ENCODE measurements at regions not wholly inside any gene's neighbourhood (a gene's known extent, or its start where the extent isn't known, plus 50 kb on each side); places are given as distances from the start of the nearest gene placed in this dataset.

DNA sequence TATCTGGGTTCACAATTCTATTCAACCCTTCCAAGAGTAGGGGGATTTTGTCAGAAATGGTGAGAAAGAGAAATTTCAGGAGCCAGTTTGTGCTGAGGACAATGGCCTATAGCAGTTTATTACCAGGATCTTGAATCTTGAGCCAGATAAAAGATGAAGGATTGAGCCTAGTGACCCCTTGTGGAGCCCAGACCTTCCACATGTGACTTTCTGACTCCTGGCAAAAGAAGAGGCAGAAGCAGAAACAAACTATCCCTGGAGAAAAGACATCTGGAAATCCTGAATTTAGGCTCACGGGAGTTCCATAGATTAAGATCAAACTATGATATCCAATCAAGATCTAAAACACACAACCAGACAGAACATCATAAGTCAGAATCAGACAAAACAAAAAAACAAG lies 60.9 kb upstream of the CHRM2 start:
- TF ChIP-seq, protein P1, sequence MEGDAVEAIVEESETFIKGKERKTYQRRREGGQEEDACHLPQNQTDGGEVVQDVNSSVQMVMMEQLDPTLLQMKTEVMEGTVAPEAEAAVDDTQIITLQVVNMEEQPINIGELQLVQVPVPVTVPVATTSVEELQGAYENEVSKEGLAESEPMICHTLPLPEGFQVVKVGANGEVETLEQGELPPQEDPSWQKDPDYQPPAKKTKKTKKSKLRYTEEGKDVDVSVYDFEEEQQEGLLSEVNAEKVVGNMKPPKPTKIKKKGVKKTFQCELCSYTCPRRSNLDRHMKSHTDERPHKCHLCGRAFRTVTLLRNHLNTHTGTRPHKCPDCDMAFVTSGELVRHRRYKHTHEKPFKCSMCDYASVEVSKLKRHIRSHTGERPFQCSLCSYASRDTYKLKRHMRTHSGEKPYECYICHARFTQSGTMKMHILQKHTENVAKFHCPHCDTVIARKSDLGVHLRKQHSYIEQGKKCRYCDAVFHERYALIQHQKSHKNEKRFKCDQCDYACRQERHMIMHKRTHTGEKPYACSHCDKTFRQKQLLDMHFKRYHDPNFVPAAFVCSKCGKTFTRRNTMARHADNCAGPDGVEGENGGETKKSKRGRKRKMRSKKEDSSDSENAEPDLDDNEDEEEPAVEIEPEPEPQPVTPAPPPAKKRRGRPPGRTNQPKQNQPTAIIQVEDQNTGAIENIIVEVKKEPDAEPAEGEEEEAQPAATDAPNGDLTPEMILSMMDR (IDR thresholded peaks at IDR 0.05; ENCODE audit: partially characterized antibody, unreplicated experiment), result no peak
- Mint-ChIP-seq H3K9me3 (ENCODE audit: unreplicated experiment) (no peaks in the 10 kb centered on the region), H3K4me3 (ENCODE audit: unreplicated experiment) (no peak overlapping the region), H3K4me1 (ENCODE audit: low read depth, unreplicated experiment) (no peaks in the 10 kb centered on the region), H3K27me3 (ENCODE audit: unreplicated experiment) (peaks cover 2% of the 10 kb centered on the region), H3K27ac (ENCODE audit: unreplicated experiment) (no peak overlapping the region), H3K36me3 (ENCODE audit: unreplicated experiment) (peaks cover 9% of the 10 kb centered on the region)
- no peak for DNase-seq

DNA sequence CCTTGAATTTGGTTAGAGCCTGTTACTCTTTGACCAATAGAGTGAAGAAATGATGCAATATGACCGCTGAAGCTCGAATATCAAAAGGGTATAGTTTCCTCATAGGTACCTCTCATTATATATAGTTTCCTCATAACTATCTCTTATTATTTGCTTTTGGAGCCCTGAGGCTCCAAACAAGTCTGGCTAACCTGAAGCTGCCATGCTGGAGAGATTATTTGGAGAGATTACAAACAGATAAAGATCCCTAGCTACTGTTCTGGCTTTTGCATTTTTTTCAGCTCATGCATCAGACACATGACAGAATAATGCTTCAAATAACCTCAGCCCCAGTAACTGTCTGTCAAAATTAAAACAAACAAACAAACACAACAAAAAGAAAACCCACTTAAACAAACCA lies 65.4 kb upstream of the CHRM2 start:
- Mint-ChIP-seq H3K4me3 (ENCODE audit: unreplicated experiment) (no peak overlapping the region), H3K36me3 (ENCODE audit: unreplicated experiment) (no peaks in the 10 kb centered on the region), H3K4me1 (ENCODE audit: low read depth, unreplicated experiment) (no peaks in the 10 kb centered on the region), H3K9me3 (ENCODE audit: unreplicated experiment) (no peaks in the 10 kb centered on the region), H3K27me3 (ENCODE audit: unreplicated experiment) (no peaks in the 10 kb centered on the region), H3K27ac (ENCODE audit: unreplicated experiment) (no peak overlapping the region)
- TF ChIP-seq, protein P1 (IDR thresholded peaks at IDR 0.05; ENCODE audit: partially characterized antibody, unreplicated experiment), result no peak
- DNase-seq, result no peak

DNA sequence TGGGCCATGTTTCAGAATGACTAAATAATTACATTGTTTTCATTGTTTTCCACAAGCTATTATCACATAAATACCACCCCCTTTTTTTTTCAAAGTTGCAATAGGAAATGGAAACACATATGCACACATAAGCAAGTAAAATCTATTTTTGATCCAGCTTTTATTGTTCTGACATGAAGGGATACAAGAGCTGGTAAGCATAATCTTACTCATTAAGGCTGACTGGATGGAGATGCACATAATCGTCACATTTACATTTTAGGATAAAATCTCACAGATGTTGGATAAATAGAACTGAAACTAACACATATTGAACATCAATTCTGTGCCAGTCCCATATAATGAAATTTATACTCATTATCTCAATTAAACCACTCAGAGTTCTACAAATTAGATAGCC lies 84.5 kb upstream of the CHRM2 start:
- Mint-ChIP-seq H3K4me3 (ENCODE audit: unreplicated experiment) (no peak overlapping the region), H3K36me3 (ENCODE audit: unreplicated experiment) (no peaks in the 10 kb centered on the region), H3K9me3 (ENCODE audit: unreplicated experiment) (peaks cover 2% of the 10 kb centered on the region), H3K4me1 (ENCODE audit: low read depth, unreplicated experiment) (no peaks in the 10 kb centered on the region), H3K27me3 (ENCODE audit: unreplicated experiment) (peaks cover 2% of the 10 kb centered on the region), H3K27ac (ENCODE audit: unreplicated experiment) (no peak overlapping the region)
- TF ChIP-seq, protein P1 (IDR thresholded peaks at IDR 0.05; ENCODE audit: partially characterized antibody, unreplicated experiment), result no peak
- no peak for DNase-seq

DNA sequence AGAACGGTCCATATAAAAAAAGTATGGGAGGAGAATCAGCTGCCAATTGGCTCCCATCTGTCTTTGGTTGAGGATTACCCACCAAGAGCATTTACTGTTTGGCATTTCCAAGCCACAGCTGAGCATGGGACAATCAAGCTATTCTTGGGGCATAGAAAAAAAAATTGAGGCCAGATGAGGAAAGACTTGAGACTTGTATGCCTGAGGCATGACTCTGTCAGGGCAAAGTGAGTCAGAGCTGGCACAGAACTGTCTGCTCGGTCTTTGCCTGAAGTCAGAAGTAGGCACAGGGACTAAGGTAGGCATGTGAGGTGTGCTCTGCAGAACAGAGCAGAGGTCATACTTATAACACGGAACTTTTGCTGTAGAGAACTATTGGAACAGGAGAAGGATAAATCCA lies 126.5 kb upstream of the CHRM2 start:
- no peak overlapping the region for H3K27ac Mint-ChIP-seq (ENCODE audit: unreplicated experiment)
- H3K27me3 Mint-ChIP-seq (ENCODE audit: unreplicated experiment), result peaks cover 1% of the 10 kb centered on the region
- H3K4me3 Mint-ChIP-seq (ENCODE audit: unreplicated experiment), result no peak overlapping the region
- peaks cover 2% of the 10 kb centered on the region for H3K9me3 Mint-ChIP-seq (ENCODE audit: unreplicated experiment)
- no peaks in the 10 kb centered on the region for H3K4me1 Mint-ChIP-seq (ENCODE audit: low read depth, unreplicated experiment)
- H3K36me3 Mint-ChIP-seq (ENCODE audit: unreplicated experiment), result no peaks in the 10 kb centered on the region
- no peak for DNase-seq
- TF ChIP-seq, protein P1 (IDR thresholded peaks at IDR 0.05; ENCODE audit: partially characterized antibody, unreplicated experiment), result no peak

DNA sequence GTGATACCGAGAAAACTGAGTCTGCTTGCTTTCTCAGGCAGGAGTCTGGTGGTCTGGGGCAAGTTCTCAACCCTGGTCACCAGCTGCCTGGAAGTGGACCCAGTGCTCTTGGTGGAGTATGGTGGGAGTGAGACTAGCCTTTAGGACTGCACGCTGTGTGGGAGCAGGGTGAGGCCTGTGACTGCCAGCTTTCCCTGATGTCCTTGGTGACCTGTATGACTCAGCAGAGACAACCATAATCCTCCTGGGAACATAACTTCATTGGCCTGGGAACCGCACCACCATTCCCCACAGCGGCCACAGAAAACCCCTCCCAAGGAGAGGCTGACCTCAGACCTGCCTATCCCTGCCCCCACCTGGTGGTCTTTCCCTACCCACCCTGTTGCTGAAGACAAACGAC lies 139.5 kb upstream of the CHRM2 start:
- no peak for DNase-seq
- H3K9me3 Mint-ChIP-seq (ENCODE audit: unreplicated experiment), result no peaks in the 10 kb centered on the region
- no peak overlapping the region for H3K4me3 Mint-ChIP-seq (ENCODE audit: unreplicated experiment)
- no peaks in the 10 kb centered on the region for H3K27me3 Mint-ChIP-seq (ENCODE audit: unreplicated experiment)
- no peaks in the 10 kb centered on the region for H3K4me1 Mint-ChIP-seq (ENCODE audit: low read depth, unreplicated experiment)
- no peaks in the 10 kb centered on the region for H3K36me3 Mint-ChIP-seq (ENCODE audit: unreplicated experiment)
- no peak overlapping the region for H3K27ac Mint-ChIP-seq (ENCODE audit: unreplicated experiment)
- TF ChIP-seq, protein P1 (IDR thresholded peaks at IDR 0.05; ENCODE audit: partially characterized antibody, unreplicated experiment), result no peak

All from glutamatergic neuron (in vitro differentiated cells).